Activated T-cell treated with anti-CD3 and anti-CD28 coated beads for 4 hours (primary cell): ENCODE measurements at regions not wholly inside any gene's neighbourhood (a gene's known extent, or its start where the extent isn't known, plus 50 kb on each side); places are given as distances from the start of the nearest gene placed in this dataset.
"Not testable (repeated sequence)": the region's sequence is repeated elsewhere in the genome, so short reads cannot be mapped to it uniquely, and the experiment has no call there.

Source experiments
- DNase-seq: peaks from one replicate; pipeline ENCODE4 v3.0.0-alpha.2; 2020

DNA sequence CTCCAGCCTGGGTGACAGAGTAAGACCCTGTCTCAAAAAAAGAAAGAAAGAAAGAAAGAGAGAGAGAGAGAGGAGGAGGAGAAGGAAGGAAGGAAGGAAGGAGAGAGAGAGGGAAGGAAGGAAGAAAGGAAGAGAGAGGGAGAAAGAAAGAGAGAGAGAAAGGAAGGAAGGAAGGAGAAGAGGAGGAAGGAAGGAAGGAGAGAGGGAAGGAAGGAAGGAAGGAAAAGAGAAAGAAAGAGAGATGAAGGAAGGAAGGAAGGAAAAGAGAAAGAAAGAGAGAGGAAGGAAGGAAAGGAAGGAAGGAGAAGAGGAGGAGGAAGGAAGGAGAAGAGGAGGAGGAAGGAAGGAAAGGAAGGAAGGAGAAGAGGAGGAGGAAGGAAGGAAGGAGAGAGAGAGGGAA, 82.2 kb upstream of the ATP1B1 start:
- no peak for DNase-seq

DNA sequence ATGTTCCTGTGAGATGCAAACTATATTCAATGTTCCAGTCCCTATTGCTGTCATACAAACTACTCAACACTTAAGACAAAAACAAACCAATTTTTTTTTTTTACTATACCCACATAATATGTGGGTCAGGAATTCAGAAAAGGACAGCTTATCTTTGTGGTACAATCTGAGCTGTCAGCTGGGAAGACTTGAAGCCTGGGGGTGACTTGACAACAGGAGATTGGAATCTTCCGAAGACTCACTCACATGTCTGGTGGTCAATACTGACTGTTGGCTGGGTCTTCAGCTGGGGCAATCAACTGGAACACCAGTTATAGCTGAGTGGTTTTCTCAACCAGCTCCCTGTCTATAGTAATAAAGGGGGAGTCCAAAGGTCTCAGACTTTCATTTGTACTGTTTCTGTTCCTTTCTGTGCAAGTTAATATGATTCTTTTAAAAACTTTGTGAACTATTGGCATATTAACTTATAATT, 81.7 kb upstream of the ATP1B1 start:
- DNase-seq: no peak

DNA sequence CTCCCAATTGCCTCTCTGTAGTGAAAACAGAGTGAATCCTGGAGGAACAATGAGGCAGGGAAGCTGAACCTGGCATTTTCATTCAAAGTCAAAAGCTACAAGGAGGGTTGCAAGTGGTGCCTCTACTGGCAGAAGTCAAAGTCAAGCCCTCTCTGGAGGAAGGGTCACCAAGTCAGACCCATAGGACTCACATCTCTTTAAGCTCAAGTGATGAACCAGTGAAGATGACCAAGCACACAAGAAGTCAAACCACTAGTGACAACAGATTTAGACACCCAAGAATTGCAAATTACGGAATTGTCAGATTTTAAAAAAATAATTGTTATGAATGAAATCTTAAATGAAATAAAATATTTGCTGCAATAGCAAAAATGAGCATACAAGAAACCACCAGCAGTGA, 81.1 kb upstream of the ATP1B1 start:
- no peak for DNase-seq

- DNase-seq: no peak
Observed at GRCh38 chr1:169027607-169028320, 78.7 kb upstream of the ATP1B1 start.

DNA sequence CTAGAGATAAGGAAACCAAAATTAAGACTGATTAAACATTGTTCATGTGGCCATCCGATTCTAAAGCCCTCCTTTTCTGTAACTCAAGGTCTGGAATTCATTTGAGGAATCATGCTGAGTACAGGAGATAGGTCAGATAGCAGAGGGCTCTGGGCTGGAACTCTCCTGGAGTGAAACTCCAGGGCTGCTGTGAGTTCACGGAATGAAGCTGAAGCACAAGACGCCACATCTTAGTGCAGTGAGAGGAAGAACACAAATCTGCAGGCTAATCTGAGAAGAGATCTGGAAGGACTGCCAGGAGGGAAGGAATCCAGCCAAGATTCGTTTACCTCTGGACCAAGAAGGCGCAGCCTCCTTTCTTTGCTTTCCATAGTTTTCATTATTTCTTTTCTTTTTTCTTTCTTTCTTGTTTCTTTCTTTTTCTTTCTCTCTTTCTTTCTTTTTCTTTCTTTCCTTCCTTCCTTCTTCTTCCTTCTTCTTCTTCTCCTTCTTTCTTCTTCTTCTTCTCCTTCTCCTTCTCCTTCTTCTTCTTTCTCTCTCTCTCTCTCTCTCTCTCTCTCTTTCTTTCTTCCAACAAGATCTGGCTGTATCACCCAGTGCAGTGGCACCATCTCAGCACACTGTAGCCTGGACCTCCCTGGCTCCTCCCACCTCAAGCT, 74.8 kb upstream of the ATP1B1 start:
- DNase-seq: no peak

DNA sequence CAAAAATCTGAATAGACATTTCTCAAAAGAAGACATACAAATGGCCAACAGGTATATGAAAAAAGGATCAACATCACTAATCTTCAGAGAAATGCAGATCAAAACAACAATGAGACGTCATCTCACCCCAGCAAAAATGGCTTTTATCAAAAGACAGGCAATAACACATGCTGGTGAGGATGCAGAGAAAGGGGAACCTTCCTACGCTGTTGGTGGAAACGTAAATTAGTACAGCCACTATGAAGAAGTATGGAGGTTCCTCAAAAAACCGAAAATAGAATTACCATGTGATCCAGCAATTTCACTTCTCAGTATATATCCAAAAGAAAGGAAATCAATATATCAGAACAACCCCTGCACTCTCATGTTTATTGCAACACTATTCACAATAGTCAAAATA, 65.1 kb upstream of the ATP1B1 start:
- DNase-seq: no peak

DNA sequence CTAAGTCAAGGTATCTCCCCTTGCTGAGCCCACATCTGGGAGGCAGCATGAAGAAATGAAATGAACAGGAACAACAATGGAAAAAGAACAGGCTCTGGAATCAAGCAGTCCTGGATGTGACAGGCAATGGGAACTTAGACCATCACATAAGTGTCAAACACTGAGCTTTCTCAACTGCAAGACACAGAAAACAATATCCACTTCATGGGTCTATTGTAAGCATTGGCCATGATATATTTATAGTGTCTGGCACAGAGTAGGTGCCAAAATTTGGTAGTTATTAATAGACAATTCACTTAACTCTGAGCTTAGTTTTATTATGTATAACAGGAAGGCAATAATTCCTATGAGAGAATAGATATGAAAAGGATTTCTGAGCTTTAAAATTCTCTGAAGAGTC, 64.1 kb upstream of the ATP1B1 start:
- no peak for DNase-seq

- DNase-seq: no peak
Observed at GRCh38 chr1:169043823-169044222, 62.7 kb upstream of the ATP1B1 start.

- peak; percentile 7 for DNase-seq
Observed at GRCh38 chr1:169044296-169044695, 62.2 kb upstream of the ATP1B1 start.

GRCh38 chr1:169044971-169045370, 61.5 kb upstream of the ATP1B1 start:
- no peak for DNase-seq

DNA sequence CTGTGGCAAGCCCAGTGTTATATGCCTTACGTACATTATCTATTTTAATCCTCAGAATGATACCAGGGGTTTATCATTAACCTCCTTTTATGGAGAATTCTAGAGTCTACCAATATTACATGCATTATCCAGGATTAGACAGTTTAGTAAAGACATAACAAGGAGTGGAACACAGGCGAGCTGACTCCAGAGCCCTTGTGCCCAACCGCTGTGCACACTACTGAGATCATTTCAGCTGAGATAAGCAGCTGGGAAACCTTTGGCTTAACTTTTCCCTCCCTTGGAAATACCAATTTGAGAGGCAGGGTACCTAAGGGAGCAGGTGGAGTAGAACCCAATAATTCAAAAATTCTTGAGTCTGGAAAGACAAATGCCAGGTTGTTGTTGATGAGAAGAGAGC, 59.8 kb upstream of the ATP1B1 start:
- no peak for DNase-seq

DNA sequence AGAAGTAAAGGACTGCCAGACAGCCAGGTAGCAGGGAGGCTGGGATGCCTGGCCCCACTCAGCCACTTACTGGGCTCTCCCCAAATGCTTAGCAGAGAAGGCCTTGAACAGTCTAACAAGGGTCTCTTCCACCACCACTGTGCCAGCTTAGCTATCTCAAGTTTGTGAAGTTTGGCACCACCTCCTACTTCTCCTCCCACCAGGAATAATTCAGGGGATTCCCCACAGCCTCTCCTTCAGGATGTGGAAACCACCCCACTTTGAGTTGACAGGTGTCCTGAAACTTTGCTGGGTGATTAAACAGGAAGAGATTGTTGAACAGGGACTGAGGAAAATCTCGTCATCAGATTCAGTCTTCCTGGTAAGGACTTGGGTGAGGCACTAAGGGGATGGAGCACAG, 59.4 kb upstream of the ATP1B1 start:
- DNase-seq: no peak

DNA sequence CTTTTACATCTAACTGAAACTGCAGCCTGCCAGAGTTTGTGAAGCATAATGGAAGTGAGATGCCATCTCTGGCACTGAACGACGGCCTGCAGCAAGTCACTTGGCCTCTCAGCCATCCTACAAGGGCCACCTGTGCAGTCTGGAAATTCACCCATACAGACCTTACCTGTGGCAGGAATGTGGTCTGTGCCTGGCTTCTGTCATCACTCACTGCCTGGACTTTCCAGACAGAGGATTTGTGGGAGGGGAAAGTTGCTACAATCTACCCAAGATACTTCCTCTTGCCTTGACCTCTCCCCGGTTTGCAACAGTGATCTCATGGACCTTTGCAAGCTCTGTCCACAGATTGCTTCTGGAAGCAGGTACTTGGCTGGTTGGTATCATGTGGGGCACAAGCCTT, 58.4 kb upstream of the ATP1B1 start:
- DNase-seq: no peak

GRCh38 chr1:169049258-169049938, 57.1 kb upstream of the ATP1B1 start:
- no peak for DNase-seq

DNA sequence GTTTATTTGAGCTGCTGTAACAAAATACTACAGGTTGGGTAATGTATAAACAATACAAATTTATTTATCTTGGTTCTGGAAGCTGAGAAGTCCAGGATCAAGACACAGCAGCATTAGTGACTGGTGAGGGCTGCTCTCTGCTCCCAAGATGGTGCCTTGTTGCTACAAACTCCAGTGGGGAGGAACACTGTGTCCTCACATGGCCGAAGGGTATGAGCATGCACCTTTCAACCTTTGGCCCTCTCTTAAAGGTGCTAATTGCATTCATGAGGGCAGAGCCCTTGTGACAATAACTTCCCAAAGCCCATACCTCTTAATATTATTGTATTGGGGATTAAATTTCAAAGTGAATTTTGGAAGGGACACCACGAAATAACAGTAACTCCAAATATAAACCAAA, 55.3 kb upstream of the ATP1B1 start:
- DNase-seq: no peak

GRCh38 chr1:169052171-169052570, 54.3 kb upstream of the ATP1B1 start:
- not testable (repeated sequence) for DNase-seq

- DNase-seq: no peak
Observed at GRCh38 chr1:169052727-169053126, 53.8 kb upstream of the ATP1B1 start.

- DNase-seq: no peak
Observed at GRCh38 chr1:169053196-169053595, 53.3 kb upstream of the ATP1B1 start.
